ENCODE measurements at regions not wholly inside any gene's neighbourhood (a gene's known extent, or its start where the extent isn't known, plus 50 kb on each side); places are given as distances from the start of the nearest gene placed in this dataset.

GRCh38 chr12:114976372-114976771 is 292.4 kb upstream of the TBX3 start:
- TF ChIP-seq, protein P1, sequence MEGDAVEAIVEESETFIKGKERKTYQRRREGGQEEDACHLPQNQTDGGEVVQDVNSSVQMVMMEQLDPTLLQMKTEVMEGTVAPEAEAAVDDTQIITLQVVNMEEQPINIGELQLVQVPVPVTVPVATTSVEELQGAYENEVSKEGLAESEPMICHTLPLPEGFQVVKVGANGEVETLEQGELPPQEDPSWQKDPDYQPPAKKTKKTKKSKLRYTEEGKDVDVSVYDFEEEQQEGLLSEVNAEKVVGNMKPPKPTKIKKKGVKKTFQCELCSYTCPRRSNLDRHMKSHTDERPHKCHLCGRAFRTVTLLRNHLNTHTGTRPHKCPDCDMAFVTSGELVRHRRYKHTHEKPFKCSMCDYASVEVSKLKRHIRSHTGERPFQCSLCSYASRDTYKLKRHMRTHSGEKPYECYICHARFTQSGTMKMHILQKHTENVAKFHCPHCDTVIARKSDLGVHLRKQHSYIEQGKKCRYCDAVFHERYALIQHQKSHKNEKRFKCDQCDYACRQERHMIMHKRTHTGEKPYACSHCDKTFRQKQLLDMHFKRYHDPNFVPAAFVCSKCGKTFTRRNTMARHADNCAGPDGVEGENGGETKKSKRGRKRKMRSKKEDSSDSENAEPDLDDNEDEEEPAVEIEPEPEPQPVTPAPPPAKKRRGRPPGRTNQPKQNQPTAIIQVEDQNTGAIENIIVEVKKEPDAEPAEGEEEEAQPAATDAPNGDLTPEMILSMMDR (IDR thresholded peaks at IDR 0.05; ENCODE audit: low read length): no peak
- no peak for TF ChIP-seq EZH2 (IDR thresholded peaks at IDR 0.05; ENCODE audit: borderline replicate concordance, low read length)

All from OCI-LY1 (cell line).